Smooth muscle cell (in vitro differentiated cells): ENCODE measurements at regions not wholly inside any gene's neighbourhood (a gene's known extent, or its start where the extent isn't known, plus 50 kb on each side); places are given as distances from the start of the nearest gene placed in this dataset.
A peak's percentile ranks its signal among the peaks of the same experiment; 100 is the strongest.

Experiments used
- DNase-seq: peaks from one replicate; lab custom pipeline; 2025; ENCODE audit not compliant: unreplicated experiment; lab: John Stamatoyannopoulos, UW
- H2AFZ ChIP-seq: fragments of 200-600 bp; sonication (generic); 2 replicates; pipeline ENCODE4 v1.6.0; 2016; ENCODE audit warnings: antibody characterized with exemption, low read depth, mild to moderate bottlenecking
- H3F3A ChIP-seq: fragments of 200-600 bp; sonication (generic); 2 replicates; pipeline ENCODE4 v1.6.0; 2017; ENCODE audit warnings: antibody characterized with exemption, low read depth
- H3K27ac ChIP-seq: fragments of 200-600 bp; sonication (generic); 2 replicates; pipeline ENCODE4 v1.5.1; 2016; ENCODE audit warnings: low read depth, mild to moderate bottlenecking
- H3K27me3 ChIP-seq: fragments of 200-600 bp; sonication (generic); 2 replicates; pipeline ENCODE4 v1.6.1; 2016; ENCODE audit warnings: low read depth, mild to moderate bottlenecking
- H3K36me3 ChIP-seq: fragments of 200-600 bp; sonication (generic); 2 replicates; pipeline ENCODE4 v1.5.1; 2016; ENCODE audit warnings: low read depth
- H3K4me1 ChIP-seq: fragments of 200-600 bp; sonication (generic); 2 replicates; pipeline ENCODE4 v1.5.1; 2016; ENCODE audit warnings: low read depth
- H3K4me2 ChIP-seq: fragments of 200-600 bp; sonication (generic); 2 replicates; pipeline ENCODE4 v1.6.0; 2016; ENCODE audit warnings: mild to moderate bottlenecking
- H3K4me3 ChIP-seq: fragments of 200-600 bp; sonication (generic); 2 replicates; pipeline ENCODE4 v1.5.1; 2016; ENCODE audit warnings: mild to moderate bottlenecking
- H3K79me2 ChIP-seq: fragments of 200-600 bp; sonication (generic); 2 replicates; pipeline ENCODE4 v1.6.0; 2016; ENCODE audit warnings: low read depth, mild to moderate bottlenecking
- H3K9ac ChIP-seq: fragments of 200-600 bp; sonication (generic); 2 replicates; pipeline ENCODE4 v1.6.0; 2016; ENCODE audit warnings: low read depth
- H3K9me3 ChIP-seq: fragments of 200-600 bp; sonication (generic); replicated peaks from 2 replicates; pipeline ENCODE4 v1.5.1; 2016; ENCODE audit warnings: low read depth
- H4K20me1 ChIP-seq: fragments of 200-600 bp; sonication (generic); 2 replicates; pipeline ENCODE4 v1.6.0; 2016; ENCODE audit warnings: low read depth
- whole genome bisulfite sequencing: methylation state at CpG from one replicate; pipeline ENCODE4 v1.1.7; 2016; ENCODE audit warnings: low lambda C conversion rate; 5-methylcytosine and 5-hydroxymethylcytosine counted together
- TF ChIP-seq, protein P1 (sequence below): fragments of 200-600 bp; sonication (generic); IDR thresholded peaks from 2 replicates; pipeline ENCODE4 v1.5.1; 2017; ENCODE audit warnings: borderline replicate concordance, mild to moderate bottlenecking, antibody characterized with exemption; ENCODE audit not compliant: insufficient read depth, poor library complexity, severe bottlenecking

DNA sequence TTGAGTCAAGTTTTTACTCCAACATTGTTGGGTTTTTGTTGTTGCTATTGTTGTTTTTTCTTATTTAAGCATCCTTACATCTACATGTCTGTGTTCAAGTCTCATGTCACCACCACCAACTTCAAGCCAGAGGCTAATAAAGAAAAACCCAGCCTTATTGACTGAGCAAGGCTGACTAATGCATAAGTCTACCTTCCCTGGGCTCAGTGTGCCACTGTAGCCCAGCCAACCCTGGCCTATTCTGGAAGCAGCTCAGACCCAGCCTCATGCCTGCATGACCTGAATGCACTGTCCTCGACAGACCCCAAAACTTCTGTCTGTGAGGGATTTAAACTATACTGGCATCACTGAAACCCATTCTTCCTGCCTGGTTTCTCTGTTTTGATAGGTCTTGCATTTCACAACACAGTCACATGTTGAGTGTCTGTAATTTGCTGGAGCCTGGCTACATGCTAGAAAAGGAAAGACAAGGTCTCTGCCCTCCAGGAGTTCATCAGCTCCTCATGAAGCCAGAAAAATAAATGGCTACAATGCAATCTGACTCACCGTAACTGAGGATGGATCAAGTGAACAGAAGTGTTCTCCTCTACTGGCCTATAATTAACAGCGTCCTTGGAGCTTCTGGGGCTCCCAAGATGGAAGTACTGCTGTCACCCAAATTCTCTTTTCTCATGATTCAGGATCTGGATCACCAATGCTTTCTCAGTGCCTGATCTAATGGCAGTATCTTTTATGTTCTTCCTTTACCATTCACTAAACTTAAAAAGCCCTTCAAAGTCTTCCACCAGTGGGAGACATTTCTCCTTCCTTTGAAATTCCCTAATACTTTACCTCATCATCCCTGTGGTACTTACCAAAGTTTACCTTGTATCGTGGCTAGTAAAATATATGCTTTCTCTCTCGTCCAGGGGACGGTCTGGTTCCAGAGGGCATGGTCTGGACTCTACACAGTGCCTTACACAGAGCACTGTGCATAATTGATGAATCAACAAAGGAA is 103.9 kb upstream of the IFNE start:
- no peak overlapping the region for H3K27ac ChIP-seq
- no peaks in the 10 kb centered on the region for H3K27me3 ChIP-seq
- no peak for DNase-seq
- no peak overlapping the region for H3K4me3 ChIP-seq
- H3K4me1 ChIP-seq, result peaks cover 19% of the 10 kb centered on the region
- no peaks in the 10 kb centered on the region for H3F3A ChIP-seq
- H3K9ac ChIP-seq, result no peak overlapping the region
- H4K20me1 ChIP-seq, result no peaks in the 10 kb centered on the region
- H3K4me2 ChIP-seq, result no peak overlapping the region
- no peaks in the 10 kb centered on the region for H3K36me3 ChIP-seq
- TF ChIP-seq, protein P1, sequence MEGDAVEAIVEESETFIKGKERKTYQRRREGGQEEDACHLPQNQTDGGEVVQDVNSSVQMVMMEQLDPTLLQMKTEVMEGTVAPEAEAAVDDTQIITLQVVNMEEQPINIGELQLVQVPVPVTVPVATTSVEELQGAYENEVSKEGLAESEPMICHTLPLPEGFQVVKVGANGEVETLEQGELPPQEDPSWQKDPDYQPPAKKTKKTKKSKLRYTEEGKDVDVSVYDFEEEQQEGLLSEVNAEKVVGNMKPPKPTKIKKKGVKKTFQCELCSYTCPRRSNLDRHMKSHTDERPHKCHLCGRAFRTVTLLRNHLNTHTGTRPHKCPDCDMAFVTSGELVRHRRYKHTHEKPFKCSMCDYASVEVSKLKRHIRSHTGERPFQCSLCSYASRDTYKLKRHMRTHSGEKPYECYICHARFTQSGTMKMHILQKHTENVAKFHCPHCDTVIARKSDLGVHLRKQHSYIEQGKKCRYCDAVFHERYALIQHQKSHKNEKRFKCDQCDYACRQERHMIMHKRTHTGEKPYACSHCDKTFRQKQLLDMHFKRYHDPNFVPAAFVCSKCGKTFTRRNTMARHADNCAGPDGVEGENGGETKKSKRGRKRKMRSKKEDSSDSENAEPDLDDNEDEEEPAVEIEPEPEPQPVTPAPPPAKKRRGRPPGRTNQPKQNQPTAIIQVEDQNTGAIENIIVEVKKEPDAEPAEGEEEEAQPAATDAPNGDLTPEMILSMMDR, result no peak
- WGBS, result 93% methylated on average over 6 of the region's 6 CpGs
- H3K9me3 ChIP-seq, result no peaks in the 10 kb centered on the region
- H3K79me2 ChIP-seq, result peaks cover 5% of the 10 kb centered on the region
- H2AFZ ChIP-seq, result no peak overlapping the region

DNA sequence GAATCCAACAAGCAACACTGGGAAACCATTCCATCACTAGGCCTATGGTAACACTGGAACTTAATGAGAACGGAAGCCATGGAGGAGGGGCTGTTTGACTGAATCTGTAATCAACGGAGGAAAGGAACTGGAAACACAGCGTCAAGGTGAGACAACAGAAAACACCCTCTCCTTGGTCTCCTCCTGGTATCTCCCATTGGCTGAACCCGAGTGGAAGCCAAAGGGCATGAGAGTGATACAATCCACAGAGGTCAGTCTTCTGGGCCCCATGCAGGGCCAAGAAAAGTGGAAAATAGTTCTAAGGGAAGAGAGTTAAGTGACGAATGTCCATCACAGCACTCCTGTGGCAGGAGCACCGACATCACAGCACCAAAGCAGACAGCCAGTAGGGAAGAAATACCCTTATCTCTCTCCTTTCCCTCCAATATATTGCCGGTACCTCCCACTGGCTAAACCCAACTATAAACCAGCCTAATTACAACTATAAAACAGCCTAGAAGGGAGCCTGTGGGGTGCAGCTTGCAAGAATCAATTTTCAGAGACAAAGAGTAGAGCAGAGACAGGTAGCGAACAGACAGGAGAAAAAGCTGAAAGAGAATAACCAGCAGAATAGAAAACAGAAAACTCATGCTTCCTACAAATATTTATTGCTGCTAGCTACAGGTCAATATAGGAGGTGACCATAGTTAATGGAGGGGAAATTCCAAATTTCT is 107.4 kb upstream of the IFNE start:
- TF ChIP-seq, protein P1, result no peak
- H3K4me2 ChIP-seq, result peak overlapping the region; percentile 83
- 84% methylated on average over 8 of the region's 8 CpGs for WGBS
- H3K9me3 ChIP-seq, result no peaks in the 10 kb centered on the region
- no peaks in the 10 kb centered on the region for H3K27me3 ChIP-seq
- no peaks in the 10 kb centered on the region for H4K20me1 ChIP-seq
- H2AFZ ChIP-seq, result no peak overlapping the region
- no peak for DNase-seq
- peaks cover 5% of the 10 kb centered on the region for H3K79me2 ChIP-seq
- peak overlapping the region; percentile 95 for H3K27ac ChIP-seq
- H3K36me3 ChIP-seq, result no peaks in the 10 kb centered on the region
- H3F3A ChIP-seq, result peaks cover 23% of the 10 kb centered on the region
- no peak overlapping the region for H3K4me3 ChIP-seq
- H3K9ac ChIP-seq, result no peak overlapping the region
- H3K4me1 ChIP-seq, result peaks cover 39% of the 10 kb centered on the region

DNA sequence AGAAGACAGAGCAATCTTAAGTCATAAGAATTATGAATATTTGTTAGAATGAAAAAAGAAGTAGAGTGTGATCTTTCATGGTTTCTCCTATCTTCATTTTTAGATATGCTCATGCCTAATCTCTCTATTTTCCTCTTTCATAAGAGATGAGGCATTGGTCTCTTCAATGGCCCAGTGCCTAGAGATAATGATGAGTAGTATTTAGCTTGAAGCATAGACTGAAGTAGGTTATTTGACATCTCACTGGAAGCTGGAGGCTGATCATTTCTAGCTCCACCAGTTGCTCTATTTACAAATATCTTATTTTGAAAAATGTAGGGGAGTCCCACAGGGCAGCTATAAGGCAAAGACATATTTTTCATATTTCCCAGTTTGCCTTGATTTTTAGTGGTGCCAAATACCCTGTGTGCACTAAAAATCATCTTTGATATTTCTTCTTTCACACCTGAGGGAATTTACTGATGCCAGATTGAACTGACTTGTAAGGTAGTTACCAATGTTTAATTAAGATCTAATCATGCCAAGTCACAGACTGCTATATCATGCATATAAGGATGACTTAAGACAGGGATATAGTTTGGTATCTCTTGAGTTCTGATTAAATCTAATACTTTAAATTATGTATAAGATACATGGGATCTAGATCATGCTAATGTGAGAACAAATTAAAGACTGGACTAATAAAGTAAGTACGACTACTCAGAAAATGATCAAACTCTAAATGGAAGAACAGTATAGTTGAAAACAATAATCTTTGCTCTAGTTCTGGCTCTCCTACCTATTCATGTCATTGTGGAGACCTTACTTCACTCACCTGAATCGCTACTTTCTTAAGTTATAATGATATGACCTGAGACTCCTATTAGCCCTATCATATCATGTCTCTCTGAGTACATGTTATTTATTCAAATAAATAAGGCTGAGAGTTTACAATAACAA is 108.2 kb upstream of the IFNE start:
- 97% methylated on average over 2 of the region's 2 CpGs for WGBS
- TF ChIP-seq, protein P1, result no peak
- Histone ChIP-seq H4K20me1 (no peaks in the 10 kb centered on the region), H3K27ac (peak overlapping the region; percentile 95), H3K27me3 (no peaks in the 10 kb centered on the region), H3K4me2 (peak overlapping the region; percentile 83), H3K9ac (peak overlapping the region; percentile 78), H3K36me3 (no peaks in the 10 kb centered on the region), H3F3A (peaks cover 23% of the 10 kb centered on the region), H3K79me2 (peaks cover 5% of the 10 kb centered on the region), H3K4me3 (peak overlapping the region; percentile 24), H2AFZ (no peak overlapping the region), H3K9me3 (no peaks in the 10 kb centered on the region), H3K4me1 (peaks cover 39% of the 10 kb centered on the region)
- DNase-seq, result no peak
